Muscle of arm (tissue), 1 donor: ENCODE measurements at regions not wholly inside any gene's neighbourhood (a gene's known extent, or its start where the extent isn't known, plus 50 kb on each side); places are given as distances from the start of the nearest gene placed in this dataset.
"Not testable (repeated sequence)": the region's sequence is repeated elsewhere in the genome, so short reads cannot be mapped to it uniquely, and the experiment has no call there.

Experiments
- DNase-seq: peaks from one replicate; pipeline ENCODE4 v3.0.0-alpha.2; 2013

DNA sequence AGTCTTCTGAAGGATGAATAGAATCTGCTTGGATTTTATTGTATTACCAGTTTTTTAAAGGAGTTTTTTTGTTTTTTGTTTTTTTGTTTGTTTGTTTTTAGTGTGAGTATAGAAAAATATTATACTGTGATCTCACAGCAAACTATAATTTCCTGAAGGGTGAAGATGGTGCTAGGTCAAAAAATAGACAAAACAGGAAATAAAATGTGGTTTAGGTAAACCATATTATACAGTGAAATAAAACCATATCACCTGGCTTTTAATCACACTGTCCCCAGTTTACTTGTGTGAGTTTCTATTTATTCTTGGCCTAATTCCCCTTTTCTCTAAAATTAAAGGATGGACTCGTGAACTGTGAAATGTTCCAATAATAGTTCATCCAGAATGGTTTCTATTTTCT is 841.3 kb upstream of the CTNND2 start:
- DNase-seq: no peak

- no peak for DNase-seq
Observed at GRCh38 chr5:12743582-12743981, 839.3 kb upstream of the CTNND2 start.

DNA sequence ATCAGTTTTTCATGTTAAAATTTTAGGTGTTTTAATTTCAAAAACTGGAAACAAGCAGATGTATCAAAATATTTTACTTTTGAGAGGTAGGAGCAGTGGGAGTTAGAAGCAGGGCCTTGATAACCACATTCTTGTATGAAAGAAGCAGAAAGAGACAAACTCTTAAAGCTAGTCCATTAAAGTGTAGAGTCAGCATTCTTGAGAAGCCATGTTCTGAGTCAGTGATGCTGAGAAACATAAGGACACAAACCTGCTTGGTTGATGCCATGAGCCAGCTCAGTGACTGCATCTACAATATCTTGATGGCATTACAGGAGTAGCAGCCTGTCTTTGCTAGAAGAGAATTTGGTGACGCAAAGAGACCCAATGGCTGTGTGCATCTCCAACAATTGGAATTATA is 826.1 kb upstream of the CTNND2 start:
- DNase-seq: no peak

- DNase-seq: no peak
Observed at GRCh38 chr5:12716664-12717063, 812.4 kb upstream of the CTNND2 start.

DNA sequence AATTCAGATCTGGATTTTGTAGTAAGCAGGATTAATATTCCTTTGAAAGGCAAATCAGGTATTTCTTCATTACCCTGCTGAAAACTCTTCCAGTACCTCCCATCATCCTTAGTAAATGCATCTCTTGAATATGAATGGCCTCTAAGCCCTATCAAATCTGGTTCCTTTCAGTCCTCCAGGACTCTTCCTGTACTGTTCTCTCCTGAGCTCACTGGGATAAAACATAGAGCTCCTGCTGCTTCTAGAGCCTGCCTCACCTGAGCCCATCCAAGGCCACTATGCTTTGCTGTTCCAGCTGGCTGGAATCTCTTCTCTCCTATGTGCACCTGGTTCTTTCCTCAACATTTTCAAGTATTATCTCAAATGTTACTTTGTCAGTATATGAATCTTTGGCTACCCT is 803.3 kb upstream of the CTNND2 start:
- no peak for DNase-seq

GRCh38 chr5:12704955-12705354 is 800.7 kb upstream of the CTNND2 start:
- no peak for DNase-seq

- DNase-seq: no peak
Observed at GRCh38 chr5:12703254-12703653, 799.0 kb upstream of the CTNND2 start.

DNA sequence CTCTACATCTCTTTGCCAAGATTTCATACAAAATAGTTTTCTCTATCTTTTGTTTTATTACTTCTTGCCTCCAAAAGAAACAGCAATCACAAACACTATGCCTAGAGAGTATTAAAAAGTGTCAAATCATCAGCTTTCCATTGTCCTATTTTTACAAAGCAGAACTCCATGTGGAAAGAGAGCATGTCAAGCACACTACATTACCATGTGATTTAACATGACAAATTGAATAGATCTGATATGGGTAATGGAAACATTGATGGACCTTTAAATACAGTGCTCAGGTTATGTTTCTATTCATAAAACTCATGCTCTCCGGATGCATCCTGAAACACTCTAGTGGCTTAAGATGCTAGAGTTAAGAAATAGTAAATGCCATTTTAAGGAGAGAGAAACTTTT is 791.4 kb upstream of the CTNND2 start:
- DNase-seq: no peak

DNA sequence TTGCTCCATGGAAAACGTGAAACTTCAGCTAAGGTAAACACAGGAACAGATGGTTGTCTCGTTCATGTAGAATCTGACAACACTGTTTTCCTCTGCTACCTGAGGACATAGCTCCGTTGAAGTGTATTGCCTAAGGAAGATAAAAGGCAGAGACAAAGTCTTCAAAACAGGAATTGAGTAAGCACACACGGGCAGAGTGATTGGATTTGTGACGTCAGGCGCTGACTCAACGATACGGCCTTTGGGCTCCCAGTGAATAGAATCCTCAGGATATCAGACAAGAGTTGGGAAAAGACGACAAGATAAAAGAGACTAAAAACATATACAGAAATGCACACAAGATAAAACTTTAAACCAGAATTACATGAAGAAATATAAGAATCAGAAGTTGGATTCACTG is 787.1 kb upstream of the CTNND2 start:
- DNase-seq: no peak

GRCh38 chr5:12690361-12690760 is 786.1 kb upstream of the CTNND2 start:
- DNase-seq: no peak

DNA sequence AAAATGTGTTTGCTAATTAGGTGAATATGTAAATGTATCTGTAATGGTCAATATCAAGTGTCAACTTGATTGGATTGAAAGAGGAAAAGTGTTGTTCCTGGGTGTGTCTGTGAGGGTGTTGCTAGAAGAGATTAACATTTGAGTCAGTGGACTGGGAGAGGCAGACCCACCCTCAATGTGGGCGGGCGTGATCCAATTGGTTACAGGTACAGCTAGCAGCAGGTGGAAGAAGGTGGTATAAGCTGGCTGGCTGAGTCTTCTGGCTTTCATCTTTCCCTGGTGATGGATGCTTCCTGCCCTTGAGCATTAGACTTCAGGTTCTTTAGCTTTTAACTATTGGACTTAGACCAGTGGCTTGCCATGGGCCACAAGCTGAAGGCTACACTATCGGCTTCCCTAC is 779.0 kb upstream of the CTNND2 start:
- no peak for DNase-seq

- DNase-seq: no peak
Observed at GRCh38 chr5:12679731-12680130, 775.5 kb upstream of the CTNND2 start.

GRCh38 chr5:12675959-12676358 is 771.7 kb upstream of the CTNND2 start:
- no peak for DNase-seq

GRCh38 chr5:12672141-12672540 is 767.9 kb upstream of the CTNND2 start:
- DNase-seq: no peak

GRCh38 chr5:12669326-12669725 is 765.1 kb upstream of the CTNND2 start:
- no peak for DNase-seq

DNA sequence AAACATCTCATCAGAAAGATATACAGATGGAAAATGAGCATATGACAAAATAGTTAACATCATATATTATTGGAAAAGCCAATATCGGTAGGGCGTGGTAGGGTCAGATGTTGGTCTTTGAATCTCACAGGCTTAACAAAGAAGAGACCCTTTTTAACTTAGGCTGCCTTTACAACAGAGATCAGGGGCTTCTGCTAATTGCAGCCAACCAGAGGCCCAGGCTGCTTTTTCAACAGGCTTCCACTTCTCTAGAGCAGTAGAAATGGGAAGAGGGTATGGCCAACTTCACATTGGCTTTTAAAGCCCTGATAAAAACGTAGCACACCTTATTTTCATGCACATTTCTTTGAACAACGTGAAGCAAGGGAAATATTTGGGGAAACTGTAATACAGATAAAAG is 764.3 kb upstream of the CTNND2 start:
- no peak for DNase-seq

- not testable (repeated sequence) for DNase-seq
Observed at GRCh38 chr5:12667818-12668217, 763.6 kb upstream of the CTNND2 start.

DNA sequence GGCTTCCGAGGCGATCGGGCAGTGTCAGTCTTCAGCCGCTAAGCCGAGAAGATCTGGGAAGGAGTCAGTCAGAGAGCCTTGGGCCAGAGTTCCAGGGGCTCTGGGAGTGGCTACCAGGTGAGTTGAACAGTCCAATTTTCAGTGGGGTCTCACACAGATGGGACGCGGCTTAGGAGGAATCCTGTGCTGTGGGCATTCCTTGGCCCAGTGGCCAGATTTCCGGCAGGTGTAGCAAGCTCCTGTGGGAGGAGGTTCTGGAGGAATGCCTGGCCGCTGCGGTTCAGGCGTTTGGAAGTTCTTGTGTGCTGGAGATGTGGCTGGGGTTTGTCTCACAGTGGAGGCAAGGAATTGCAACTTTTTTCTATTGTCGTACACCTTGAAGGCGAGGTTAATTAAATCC is 761.5 kb upstream of the CTNND2 start:
- not testable (repeated sequence) for DNase-seq

DNA sequence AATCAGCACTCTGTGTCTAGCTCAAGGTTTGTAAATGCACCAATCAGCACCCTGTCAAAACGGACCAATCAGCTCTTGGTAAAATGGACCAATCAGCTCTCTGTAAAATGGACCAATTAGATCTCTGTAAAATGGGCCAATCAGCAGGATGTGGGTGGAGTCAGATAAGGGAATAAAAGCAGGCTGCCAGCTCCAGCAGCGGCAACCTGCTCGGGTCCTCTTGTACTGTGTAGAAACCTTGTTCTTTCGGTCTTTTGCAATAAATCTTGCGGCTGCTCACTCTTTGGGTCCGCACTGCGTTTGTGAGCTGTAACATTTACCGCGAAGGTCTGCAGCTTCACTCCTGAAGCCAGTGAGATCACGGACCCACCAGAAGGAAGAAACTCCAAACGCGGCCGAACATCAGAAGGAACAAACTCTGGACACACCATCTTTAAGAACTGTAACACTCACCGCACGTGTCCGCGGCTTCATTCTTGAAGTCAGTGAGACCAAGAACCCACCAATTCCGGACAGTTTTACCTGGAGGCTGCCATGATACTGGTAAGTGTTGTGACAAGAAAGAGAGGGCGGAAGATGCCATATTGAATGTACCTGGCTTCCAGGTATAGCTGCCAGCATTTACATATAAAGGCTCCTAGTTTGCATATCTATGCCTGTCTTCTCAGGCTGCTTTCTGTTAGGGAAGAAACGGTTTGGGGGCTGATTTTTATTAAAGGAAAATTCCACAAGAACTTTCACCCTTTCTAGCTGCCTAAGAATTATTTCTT is 758.5 kb upstream of the CTNND2 start:
- DNase-seq: no peak

DNA sequence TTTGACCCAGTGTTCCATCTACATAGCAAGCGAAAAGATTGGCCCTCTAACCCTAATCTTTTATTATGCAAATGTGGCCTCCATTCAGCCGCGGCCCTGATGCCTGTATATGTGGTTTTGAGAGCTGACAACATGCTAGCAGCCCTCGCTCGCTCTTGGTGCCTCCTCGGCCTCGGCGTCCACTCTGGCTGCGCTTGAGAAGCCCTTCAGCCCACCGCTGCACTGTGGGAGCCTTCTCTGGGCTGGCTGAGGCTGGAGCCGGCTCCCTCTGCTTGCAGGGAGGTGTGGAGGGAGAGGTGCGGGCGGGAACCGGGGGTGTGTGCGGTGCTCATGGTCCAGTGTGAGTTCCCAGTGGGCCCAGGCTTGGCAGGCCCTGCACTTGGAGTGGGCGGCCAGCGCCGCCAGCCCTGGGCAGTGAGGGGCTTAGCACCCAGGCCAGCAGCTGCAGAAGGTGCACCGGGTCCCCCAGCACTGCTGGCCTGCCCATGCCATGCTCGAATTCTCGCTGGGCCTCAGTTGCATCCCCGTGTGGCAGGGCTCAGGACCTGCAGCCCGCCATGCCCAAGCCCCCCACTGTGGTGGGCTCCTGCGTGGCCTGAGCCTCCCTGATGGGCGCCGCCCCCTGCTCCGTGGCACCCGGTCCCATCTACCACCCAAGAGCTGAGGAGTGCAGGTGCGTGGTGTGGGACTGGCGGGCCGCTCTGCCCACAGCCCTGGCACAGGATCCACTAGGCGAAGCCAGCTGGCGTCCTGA is 757.5 kb upstream of the CTNND2 start:
- DNase-seq: no peak

GRCh38 chr5:12660279-12661107 is 756.2 kb upstream of the CTNND2 start:
- DNase-seq: not testable (repeated sequence)

GRCh38 chr5:12659686-12660085 is 755.4 kb upstream of the CTNND2 start:
- DNase-seq: peak; percentile 3
